Lower leg skin (tissue), 3 donors: ENCODE measurements at regions not wholly inside any gene's neighbourhood (a gene's known extent, or its start where the extent isn't known, plus 50 kb on each side); places are given as distances from the start of the nearest gene placed in this dataset.

Source experiments
- POLR2A ChIP-seq, 2 donors: fragments of 450-650 bp; IDR thresholded peaks; one replicate each; pipeline ENCODE4 v1.6.1; 2016 to 2017; ENCODE audit warnings: antibody characterized with exemption in 2 of 2, mild to moderate bottlenecking in 1 of 2, moderate library complexity in 1 of 2
- TF ChIP-seq, protein P1 (sequence below), 3 donors: fragments of 450-650 bp; IDR thresholded peaks; one replicate each; pipeline ENCODE4 v1.5.1; 2016; ENCODE audit warnings: antibody characterized with exemption in 3 of 3, mild to moderate bottlenecking in 3 of 3, moderate library complexity in 2 of 3

DNA sequence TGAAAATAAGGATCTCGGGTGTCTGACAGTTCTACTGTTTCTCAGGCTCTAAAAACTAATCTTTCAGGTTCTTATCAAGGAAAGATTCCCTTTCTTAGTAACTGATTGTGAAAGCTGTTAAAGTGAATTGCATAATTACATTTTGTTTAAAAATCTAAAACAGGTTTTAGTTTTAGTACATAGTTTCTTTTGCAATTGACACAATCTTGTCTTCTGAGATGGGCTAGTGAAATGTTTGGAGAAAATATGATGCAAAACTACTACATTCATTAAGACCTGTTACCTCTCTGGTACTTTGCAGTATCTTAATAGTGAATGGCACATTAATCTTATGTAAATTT lies 298.4 kb downstream of the UTRN start:
- TF ChIP-seq, protein P1, sequence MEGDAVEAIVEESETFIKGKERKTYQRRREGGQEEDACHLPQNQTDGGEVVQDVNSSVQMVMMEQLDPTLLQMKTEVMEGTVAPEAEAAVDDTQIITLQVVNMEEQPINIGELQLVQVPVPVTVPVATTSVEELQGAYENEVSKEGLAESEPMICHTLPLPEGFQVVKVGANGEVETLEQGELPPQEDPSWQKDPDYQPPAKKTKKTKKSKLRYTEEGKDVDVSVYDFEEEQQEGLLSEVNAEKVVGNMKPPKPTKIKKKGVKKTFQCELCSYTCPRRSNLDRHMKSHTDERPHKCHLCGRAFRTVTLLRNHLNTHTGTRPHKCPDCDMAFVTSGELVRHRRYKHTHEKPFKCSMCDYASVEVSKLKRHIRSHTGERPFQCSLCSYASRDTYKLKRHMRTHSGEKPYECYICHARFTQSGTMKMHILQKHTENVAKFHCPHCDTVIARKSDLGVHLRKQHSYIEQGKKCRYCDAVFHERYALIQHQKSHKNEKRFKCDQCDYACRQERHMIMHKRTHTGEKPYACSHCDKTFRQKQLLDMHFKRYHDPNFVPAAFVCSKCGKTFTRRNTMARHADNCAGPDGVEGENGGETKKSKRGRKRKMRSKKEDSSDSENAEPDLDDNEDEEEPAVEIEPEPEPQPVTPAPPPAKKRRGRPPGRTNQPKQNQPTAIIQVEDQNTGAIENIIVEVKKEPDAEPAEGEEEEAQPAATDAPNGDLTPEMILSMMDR (IDR thresholded peaks at IDR 0.05) = no peak
- TF ChIP-seq POLR2A (IDR thresholded peaks at IDR 0.05) = no peak
